ENCODE measurements at regions not wholly inside any gene's neighbourhood (a gene's known extent, or its start where the extent isn't known, plus 50 kb on each side); places are given as distances from the start of the nearest gene placed in this dataset.

GRCh38 chr18:39529358-39529757 lies 1963.8 kb upstream of the CELF4 start:
- no peak for DNase-seq

GRCh38 chr18:39527465-39527864 lies 1961.9 kb upstream of the CELF4 start:
- no peak for DNase-seq

- DNase-seq = no peak
These were observed 1958.8 kb upstream of the CELF4 start for GRCh38 chr18:39524370-39524769.

- no peak for DNase-seq
These were observed 1957.7 kb upstream of the CELF4 start for GRCh38 chr18:39523281-39523680.

- no peak for DNase-seq
These were observed 1955.6 kb upstream of the CELF4 start for GRCh38 chr18:39521164-39521563.

- DNase-seq = no peak
These were observed 1954.1 kb upstream of the CELF4 start for GRCh38 chr18:39519741-39520140.

- DNase-seq = no peak
These were observed 1949.7 kb upstream of the CELF4 start for GRCh38 chr18:39515299-39515698.

GRCh38 chr18:39513186-39513585 lies 1947.6 kb upstream of the CELF4 start:
- no peak for DNase-seq

GRCh38 chr18:39506581-39507330 lies 1941.2 kb upstream of the CELF4 start:
- no peak for DNase-seq

- DNase-seq = no peak
These were observed 1934.7 kb upstream of the CELF4 start for GRCh38 chr18:39500306-39500705.

GRCh38 chr18:39497821-39498220 lies 1932.2 kb upstream of the CELF4 start:
- DNase-seq = no peak

- no peak for DNase-seq
These were observed 1931.4 kb upstream of the CELF4 start for GRCh38 chr18:39496986-39497385.

GRCh38 chr18:39494211-39494896 lies 1928.8 kb upstream of the CELF4 start:
- DNase-seq = no peak

- no peak for DNase-seq
These were observed 1925.8 kb upstream of the CELF4 start for GRCh38 chr18:39491408-39491807.

- DNase-seq = no peak
These were observed 1923.8 kb upstream of the CELF4 start for GRCh38 chr18:39489431-39489830.

- DNase-seq = peak; percentile 52
These were observed 1922.3 kb upstream of the CELF4 start for GRCh38 chr18:39487932-39488331.

GRCh38 chr18:39486268-39486667 lies 1920.7 kb upstream of the CELF4 start:
- DNase-seq = no peak

- DNase-seq = no peak
These were observed 1920.1 kb upstream of the CELF4 start for GRCh38 chr18:39485696-39486095.

GRCh38 chr18:39481281-39481680 lies 1915.7 kb upstream of the CELF4 start:
- no peak for DNase-seq

GRCh38 chr18:39480494-39481195 lies 1915.0 kb upstream of the CELF4 start:
- DNase-seq = no peak

GRCh38 chr18:39464006-39464405 lies 1898.4 kb upstream of the CELF4 start:
- DNase-seq = no peak

- DNase-seq = no peak
These were observed 1896.8 kb upstream of the CELF4 start for GRCh38 chr18:39462436-39462835.

GRCh38 chr18:39460136-39460535 lies 1894.5 kb upstream of the CELF4 start:
- DNase-seq = no peak

- no peak for DNase-seq
These were observed 1889.7 kb upstream of the CELF4 start for GRCh38 chr18:39455285-39455684.
